ENCODE measurements at regions not wholly inside any gene's neighbourhood (a gene's known extent, or its start where the extent isn't known, plus 50 kb on each side); places are given as distances from the start of the nearest gene placed in this dataset.
A peak's percentile ranks its signal among the peaks of the same experiment; 100 is the strongest.

DNA sequence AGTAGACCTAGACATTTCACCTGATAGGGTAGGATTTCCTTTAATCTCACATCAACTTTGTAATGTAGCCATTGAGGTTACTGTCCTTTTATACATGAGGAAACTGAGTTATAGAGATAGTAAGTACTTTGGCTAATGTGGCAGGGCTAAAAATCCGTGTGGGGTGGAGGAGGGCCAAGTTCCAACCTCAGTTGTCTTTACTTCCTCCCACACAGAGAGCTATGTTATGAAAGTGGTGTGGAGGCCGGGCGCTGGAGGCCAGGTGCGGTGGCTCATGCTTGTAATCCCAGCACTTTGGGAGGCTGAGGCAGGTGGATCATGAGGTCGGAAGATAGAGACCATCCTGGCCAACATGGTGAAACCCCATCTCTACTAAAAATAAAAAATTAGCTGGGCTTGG lies 173.3 kb downstream of the PALM2AKAP2 start:
- DNase-seq, result no peak

DNA sequence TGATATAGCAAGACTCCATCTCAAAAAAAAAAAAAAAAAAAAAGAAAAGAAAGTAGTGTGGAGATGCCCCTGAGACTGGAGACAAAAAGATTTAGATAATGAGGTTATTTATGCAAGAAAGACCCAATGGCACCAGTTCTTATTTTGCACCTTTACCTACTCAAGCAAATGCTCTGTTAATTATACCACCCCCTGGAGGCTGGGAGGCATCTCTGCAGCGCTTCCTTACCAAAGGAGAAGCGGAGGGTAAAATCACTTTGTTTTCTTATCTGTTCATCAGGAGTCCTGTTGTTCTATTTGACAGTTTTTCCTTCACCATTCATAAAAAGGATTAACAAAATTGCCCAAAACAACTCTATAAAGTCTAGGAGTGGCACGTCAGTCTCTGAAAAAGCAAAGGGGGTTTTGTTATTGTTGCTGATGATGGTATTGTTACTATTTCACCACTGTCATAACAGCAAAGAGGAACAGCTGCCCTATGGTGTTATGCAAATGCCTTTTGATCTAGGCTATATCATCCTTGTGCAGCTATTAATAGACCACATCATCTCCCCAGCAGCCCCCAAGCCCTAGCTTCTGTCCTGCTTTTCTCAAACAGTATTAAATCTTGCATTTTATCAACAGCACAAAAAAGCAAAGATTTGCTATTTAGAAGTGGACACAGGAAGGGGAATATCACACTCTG lies 174.0 kb downstream of the PALM2AKAP2 start:
- no peak for DNase-seq

DNA sequence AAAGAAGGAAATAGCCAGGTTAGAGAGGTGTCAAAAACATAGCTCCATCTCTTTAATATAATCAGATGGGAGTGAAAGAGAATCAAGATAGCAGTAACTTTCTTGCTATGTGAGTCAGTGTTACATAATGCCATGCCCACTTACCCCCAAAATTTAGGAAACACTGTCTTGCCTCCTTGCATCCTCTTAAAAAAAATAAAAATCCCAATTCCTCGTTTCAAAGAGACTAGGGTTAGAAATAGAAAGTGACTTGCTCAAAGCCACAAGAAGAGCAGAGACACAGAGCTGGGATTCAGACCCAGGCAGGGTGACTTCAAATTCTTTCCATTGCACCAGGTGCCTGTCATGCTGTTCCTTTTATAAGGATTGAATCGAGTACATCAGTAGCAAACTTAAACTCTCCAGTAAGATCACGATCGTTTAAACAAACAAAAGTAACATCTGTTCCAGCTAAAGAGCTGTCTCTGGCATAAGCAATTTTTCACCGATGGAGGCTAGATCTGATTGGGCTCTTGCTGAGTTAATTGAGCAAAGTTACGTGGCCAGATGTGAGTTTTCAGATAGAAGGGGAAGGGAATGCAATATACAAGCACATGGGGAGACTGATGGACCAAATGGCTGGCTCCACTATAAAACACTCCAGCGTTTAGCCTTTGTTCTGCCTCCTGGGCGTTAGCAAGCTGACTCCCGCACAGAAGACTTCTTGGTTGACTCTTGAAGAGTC lies 176.9 kb downstream of the PALM2AKAP2 start:
- no peak for DNase-seq

GRCh38 chr9:109959679-109960078 lies 179.7 kb downstream of the PALM2AKAP2 start:
- DNase-seq, result no peak

GRCh38 chr9:109961626-109962025 lies 181.6 kb downstream of the PALM2AKAP2 start:
- DNase-seq, result no peak

- DNase-seq, result no peak
Measured at GRCh38 chr9:109962215-109962614, 182.2 kb downstream of the PALM2AKAP2 start.

DNA sequence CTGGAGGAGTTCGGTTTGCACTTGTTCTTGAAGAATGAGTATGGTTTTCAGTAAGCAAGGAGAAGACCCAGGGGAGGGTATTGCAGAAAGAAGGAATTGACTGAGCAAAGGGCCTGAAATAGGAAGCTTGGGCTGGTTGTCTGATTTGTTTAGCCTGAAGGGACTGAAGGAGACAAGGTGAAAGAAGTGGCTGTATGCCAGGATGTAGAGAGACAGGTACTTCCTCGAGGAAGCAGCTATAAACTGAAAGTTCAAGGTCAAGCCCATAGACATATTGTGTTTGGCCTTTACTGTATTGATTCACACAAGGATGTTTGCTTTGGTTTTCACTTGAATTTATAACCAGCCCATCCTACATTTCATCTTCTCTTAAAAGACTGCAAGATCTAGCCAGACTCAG lies 183.1 kb downstream of the PALM2AKAP2 start:
- no peak for DNase-seq

DNA sequence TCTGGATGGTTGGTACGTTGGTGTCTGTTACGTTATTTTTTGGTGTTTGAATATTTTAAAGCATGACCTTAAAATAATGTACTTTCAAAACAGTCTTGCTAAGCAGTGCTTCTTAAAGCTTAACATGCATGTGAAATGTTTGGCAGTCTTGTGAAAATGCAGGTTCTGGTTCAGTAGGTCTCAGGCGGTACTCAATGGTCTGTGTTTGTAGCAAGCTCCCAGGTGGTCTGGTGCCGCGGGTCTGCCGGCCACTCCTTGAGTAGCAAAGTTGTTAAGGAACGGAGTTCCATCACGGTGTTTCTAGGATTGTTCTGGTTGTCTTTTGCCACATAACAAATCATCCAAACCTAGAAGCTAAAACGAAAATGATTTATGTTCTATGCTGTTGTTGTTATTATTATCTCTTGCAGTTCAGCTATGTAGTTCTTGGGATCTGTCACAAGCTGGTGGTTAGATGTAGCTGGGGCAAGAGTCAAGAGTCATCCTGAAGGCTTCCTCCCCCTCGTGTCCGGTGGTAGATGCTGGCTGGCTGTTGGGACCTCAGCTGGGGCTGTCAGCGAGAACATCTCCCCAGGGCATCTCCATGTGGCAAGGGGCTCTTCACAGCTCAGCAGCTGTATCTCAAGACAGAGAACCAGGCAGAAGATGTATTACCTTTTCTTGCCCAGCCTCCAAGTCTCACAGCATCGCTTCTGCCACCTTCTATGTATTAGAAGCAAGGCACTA lies 186.8 kb downstream of the PALM2AKAP2 start:
- no peak for DNase-seq

GRCh38 chr9:109967651-109968642 lies 187.9 kb downstream of the PALM2AKAP2 start:
- no peak for DNase-seq

DNA sequence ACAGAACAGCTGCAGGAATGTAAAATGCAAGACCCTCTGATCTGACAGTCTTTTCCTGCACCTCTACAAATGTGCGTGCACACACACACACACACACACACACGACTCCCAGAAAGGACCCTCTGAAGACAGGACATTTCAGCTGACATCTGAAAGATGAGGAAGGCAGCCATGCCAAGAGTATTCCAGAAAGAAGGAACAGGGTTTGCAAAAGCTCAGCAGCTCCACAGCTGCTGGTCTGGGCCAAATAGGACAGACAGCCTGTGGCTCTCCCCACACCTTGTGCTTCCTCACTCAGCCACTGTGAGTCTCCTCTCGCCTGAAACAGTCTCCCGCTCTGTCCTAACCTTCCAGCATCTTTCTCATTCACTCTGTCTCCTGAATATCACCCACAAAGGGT lies 189.0 kb downstream of the PALM2AKAP2 start:
- peak in 1 of 2 experiments; percentile 47 for DNase-seq

GRCh38 chr9:109969573-109970237 lies 189.7 kb downstream of the PALM2AKAP2 start:
- DNase-seq, result no peak

DNA sequence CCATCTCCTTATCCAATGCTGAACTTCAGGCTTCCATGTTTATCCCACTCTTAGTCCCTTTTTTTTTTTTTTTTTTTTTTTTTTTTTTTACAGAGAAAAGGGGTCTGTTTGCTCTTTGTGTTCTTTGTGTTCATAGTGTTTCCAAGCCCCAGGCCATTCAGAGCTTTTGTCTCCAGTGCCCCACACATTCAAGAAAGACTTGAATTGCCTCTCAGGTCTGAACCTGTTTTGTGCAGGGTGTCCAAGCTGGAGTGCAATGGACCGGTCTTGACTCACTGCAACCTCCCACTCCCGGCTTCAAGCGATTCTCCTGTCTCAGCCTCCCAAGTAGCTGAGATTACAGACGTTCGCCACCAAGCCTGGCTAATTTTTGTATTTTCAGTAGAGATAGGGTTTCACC lies 191.2 kb downstream of the PALM2AKAP2 start:
- no peak for DNase-seq

DNA sequence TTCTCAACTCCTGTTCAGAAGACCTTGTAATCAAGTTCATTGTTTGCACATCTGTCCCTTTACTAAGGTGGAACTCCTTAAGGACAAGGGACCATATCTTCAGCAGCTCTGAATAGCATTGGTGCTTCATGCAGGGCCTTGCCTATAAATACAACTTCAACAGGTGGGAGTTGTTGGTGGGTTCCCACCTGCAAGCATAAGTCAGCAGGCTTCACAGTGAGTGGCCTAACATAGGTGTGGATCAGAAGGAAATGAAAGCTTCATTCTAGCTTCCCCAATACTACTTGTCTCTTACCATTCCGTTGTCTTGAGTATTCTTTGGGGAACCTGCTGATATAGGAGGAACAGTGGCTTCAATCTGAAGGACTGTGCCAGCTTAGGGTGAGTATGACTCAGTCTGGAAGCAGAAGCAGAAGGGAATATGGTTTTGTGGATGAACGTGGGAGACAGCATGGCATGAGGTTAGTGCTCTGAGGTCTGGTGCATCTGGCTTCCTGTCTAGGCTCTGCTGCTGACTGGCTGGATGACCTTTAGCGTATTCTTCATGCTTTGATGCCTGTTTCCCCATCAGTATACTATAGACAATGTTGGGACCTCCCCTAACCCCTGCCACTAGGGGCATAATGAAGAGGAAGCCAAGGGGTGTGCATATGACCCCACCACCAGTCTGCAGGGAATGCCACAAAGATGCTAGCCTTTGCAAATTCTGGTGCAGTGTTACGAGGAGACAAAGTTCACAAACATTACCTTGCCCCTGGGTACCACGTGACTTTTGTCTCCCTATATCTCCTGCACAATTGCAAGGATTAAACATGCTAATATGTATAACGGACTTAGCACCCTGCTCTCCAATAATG lies 192.3 kb downstream of the PALM2AKAP2 start:
- DNase-seq, result no peak

- no peak for DNase-seq
Measured at GRCh38 chr9:109973336-109973735, 193.3 kb downstream of the PALM2AKAP2 start.

DNA sequence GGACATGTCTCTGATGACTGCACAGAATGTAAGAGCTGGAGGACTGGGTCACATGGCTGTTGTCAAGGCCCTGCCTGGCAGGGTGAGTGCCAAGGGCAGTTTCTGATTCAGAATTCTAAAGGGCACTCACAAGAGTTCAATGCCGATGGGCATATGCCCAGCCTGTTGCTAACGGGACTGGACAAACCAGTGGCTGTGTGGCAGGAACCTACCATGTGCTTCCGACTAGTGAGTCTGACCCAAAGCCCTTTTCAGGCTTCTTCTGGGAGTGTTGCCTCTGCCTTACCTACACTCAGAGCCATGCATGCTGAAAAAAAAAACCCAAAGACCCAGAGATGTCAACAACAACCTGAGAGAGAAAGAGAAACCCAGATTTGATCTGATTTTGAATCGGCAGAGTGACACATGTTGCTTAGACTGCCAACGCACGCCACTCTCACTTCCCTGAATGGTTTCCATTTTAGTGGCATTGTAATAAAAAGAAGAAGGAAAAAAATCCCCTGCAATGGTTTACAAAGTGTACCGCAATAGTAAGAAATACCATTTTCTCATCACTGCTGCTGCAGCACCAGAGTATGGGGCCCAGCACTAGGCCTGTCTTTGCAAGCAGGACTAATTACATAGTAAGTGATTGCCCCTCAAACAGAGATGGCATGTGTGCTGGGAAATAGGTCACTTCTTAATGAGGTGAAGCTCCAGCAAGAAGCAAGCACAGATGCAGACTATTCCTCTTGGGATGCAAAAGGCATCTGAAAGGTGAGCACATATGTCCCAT lies 194.3 kb downstream of the PALM2AKAP2 start:
- DNase-seq, result no peak

- DNase-seq, result no peak
Measured at GRCh38 chr9:109974918-109975276, 194.9 kb downstream of the PALM2AKAP2 start.

- DNase-seq, result no peak
Measured at GRCh38 chr9:109975574-109976295, 195.7 kb downstream of the PALM2AKAP2 start.

DNA sequence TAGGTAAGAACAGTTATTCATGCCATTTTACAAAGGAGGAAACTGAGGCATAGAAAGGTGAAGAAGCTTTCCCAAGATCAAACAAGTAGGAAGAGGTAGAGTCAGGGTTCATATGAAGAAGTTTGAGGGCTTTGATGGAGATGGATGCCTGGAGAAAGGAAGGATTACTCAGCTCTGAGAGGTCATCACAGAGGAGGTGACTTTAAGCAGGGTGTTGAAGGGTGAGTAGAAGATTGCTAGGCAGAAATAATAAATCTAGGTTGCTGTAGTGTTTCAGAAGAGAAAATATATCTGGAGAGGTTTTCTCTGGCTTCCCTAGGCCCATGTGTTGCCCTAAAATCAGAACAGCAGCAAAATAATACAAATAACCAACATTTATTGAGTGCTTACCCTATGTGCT lies 196.3 kb downstream of the PALM2AKAP2 start:
- no peak for DNase-seq

DNA sequence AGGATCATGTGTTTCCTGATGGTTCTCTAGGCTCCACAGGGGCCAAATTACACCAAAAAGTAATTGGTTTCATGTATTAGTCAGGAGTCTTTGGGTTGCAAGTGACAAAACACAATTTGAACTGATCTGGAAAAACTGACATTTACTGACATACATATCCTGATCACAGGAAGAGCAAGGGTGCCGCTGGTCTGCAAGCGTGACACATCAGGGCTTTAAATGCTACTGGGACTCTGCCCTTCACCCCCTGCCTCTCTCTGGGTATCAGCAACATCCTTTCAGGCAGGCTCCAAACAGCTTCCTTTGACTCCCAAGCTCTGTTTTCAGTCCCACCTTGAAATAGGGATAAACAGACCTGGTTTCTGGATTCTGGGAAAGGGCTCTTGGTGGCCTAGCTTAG lies 197.5 kb downstream of the PALM2AKAP2 start:
- DNase-seq, result no peak

- no peak for DNase-seq
Measured at GRCh38 chr9:109981091-109981490, 201.1 kb downstream of the PALM2AKAP2 start.

All from SW 1271 (cell line).